Lung (tissue), 11 donors: ENCODE measurements at regions not wholly inside any gene's neighbourhood (a gene's known extent, or its start where the extent isn't known, plus 50 kb on each side); places are given as distances from the start of the nearest gene placed in this dataset.

Source experiments
- ATAC-seq: fragments of 200-7000 bp; cut with Tn5 transposase; one replicate; pipeline ENCODE4 v1.9.1; 2020; ENCODE audit warnings: moderate number of reproducible peaks; ENCODE audit not compliant: insufficient read depth, low FRiP score
- DNase-seq, 3 donors: peaks; one replicate each; pipeline ENCODE4 v3.0.0-alpha.2; 2013 to 2017
- H3K27ac ChIP-seq, 2 donors: one replicate each; pipeline ENCODE4 v1.5.1; 2013; ENCODE audit warnings: mild to moderate bottlenecking in 2 of 2, moderate library complexity in 2 of 2, control low read depth in 1 of 2, inconsistent platforms in 1 of 2, low read depth in 1 of 2, low read length in 1 of 2
- H3K27me3 ChIP-seq, 3 donors: one replicate each; pipeline ENCODE4 v1.5.1; 2013; ENCODE audit warnings: low read length in 2 of 3; ENCODE audit not compliant: control insufficient read depth in 3 of 3, insufficient read depth in 3 of 3
- H3K36me3 ChIP-seq, 4 donors: one replicate each; pipeline ENCODE4 v1.5.1; 2013; ENCODE audit warnings: low read length in 4 of 4, mild to moderate bottlenecking in 1 of 4, moderate library complexity in 1 of 4; ENCODE audit not compliant: control insufficient read depth in 4 of 4, insufficient read depth in 4 of 4
- H3K4me1 ChIP-seq, 5 donors: one replicate each; pipeline ENCODE4 v1.5.1; 2013; ENCODE audit warnings: low read length in 5 of 5, mild to moderate bottlenecking in 2 of 5, moderate library complexity in 1 of 5; ENCODE audit not compliant: control insufficient read depth in 5 of 5, insufficient read depth in 5 of 5
- H3K4me3 ChIP-seq: one replicate; pipeline ENCODE4 v1.5.1; 2013; ENCODE audit warnings: mild to moderate bottlenecking, control low read depth, moderate library complexity
- H3K9ac ChIP-seq, 2 donors: one replicate each; pipeline ENCODE4 v1.5.1; 2013; ENCODE audit warnings: low read length in 2 of 2, control low read depth in 1 of 2; ENCODE audit not compliant: insufficient read depth in 1 of 2
- H3K9me3 ChIP-seq, 4 donors: one replicate each; pipeline ENCODE4 v1.5.1; 2013; ENCODE audit warnings: low read length in 3 of 4, mild to moderate bottlenecking in 1 of 4, moderate library complexity in 1 of 4; ENCODE audit not compliant: control insufficient read depth in 4 of 4, insufficient read depth in 3 of 4
- CTCF ChIP-seq: IDR thresholded peaks from 2 replicates; pipeline ENCODE4 v1.5.1; 2012; ENCODE audit warnings: mild to moderate bottlenecking; ENCODE audit errors: control extremely low read depth, extremely low read depth
- WGBS, 2 donors: extraction: QIAGEN DNeasy Blood & Tissue Kit; methylation state at CpG; one replicate each; pipeline ENCODE4 v1.1.7; 2013; 5-methylcytosine and 5-hydroxymethylcytosine counted together
- donor health status: control.
- donor health status: control.
- donor health status: Bipolar disorder and iron deficiency.
- donor health status: healthy.
- donor health status: DM: yes; HTN: yes; CAD: no.

- H3K4me1 ChIP-seq: peaks cover 0 to 13% (median 0%) of the 10 kb centered on the region in 5 donors
- no peaks in the 10 kb centered on the region for H3K36me3 ChIP-seq
- H3K27ac ChIP-seq: no peak overlapping the region
- TF ChIP-seq CTCF: no peak
- ATAC-seq (no peak), DNase-seq (no peak)
- no peaks in the 10 kb centered on the region for H3K9me3 ChIP-seq
- no peak overlapping the region for H3K9ac ChIP-seq
- no peak overlapping the region for H3K4me3 ChIP-seq
- 72 to 84% methylated on average over 3 of the region's 3 CpGs for WGBS, 2 donors
- no peaks in the 10 kb centered on the region for H3K27me3 ChIP-seq
Observed at GRCh38 chr3:28673446-28673845, 324.8 kb upstream of the AZI2 start.

GRCh38 chr3:28674212-28674611, 325.6 kb upstream of the AZI2 start:
- Histone ChIP-seq H3K4me1 (peaks cover 0 to 15% (median 0%) of the 10 kb centered on the region in 5 donors), H3K36me3 (no peaks in the 10 kb centered on the region), H3K9ac (no peak overlapping the region), H3K27me3 (no peaks in the 10 kb centered on the region), H3K27ac (no peak overlapping the region), H3K9me3 (no peaks in the 10 kb centered on the region), H3K4me3 (no peak overlapping the region)
- ATAC-seq: no peak
- TF ChIP-seq CTCF: no peak
- 80 to 90% methylated on average over 4 of the region's 4 CpGs for WGBS, 2 donors
- peak in 2 of 3 donors; percentile 26 to 61 for DNase-seq

- Histone ChIP-seq H3K36me3 (no peaks in the 10 kb centered on the region), H3K4me1 (peaks cover 0 to 15% (median 2%) of the 10 kb centered on the region in 5 donors), H3K4me3 (no peak overlapping the region), H3K27me3 (no peaks in the 10 kb centered on the region), H3K9me3 (no peaks in the 10 kb centered on the region), H3K27ac (no peak overlapping the region), H3K9ac (no peak overlapping the region)
- 80 to 85% methylated on average over 9 of the region's 9 CpGs for WGBS, 2 donors
- TF ChIP-seq CTCF: no peak
- ATAC-seq (no peak), DNase-seq (peak in 2 of 3 donors; percentile 23 to 55)
Observed at GRCh38 chr3:28677581-28677980, 329.0 kb upstream of the AZI2 start.

- H3K4me3 ChIP-seq: no peak overlapping the region
- TF ChIP-seq CTCF: no peak
- H3K9me3 ChIP-seq: no peaks in the 10 kb centered on the region
- no peak overlapping the region for H3K27ac ChIP-seq
- peaks cover 0 to 15% (median 2%) of the 10 kb centered on the region in 5 donors for H3K4me1 ChIP-seq
- no peak overlapping the region for H3K9ac ChIP-seq
- DNase-seq (peak; percentile 41 to 92 (median 87)), ATAC-seq (no peak)
- no peaks in the 10 kb centered on the region for H3K27me3 ChIP-seq
- WGBS, 2 donors: 81 to 93% methylated on average over 8 of the region's 8 CpGs
- H3K36me3 ChIP-seq: no peaks in the 10 kb centered on the region
Observed at GRCh38 chr3:28678086-28678485, 329.5 kb upstream of the AZI2 start.
